Trophoblast cell (in vitro differentiated cells and primary cell): ENCODE measurements at regions not wholly inside any gene's neighbourhood (a gene's known extent, or its start where the extent isn't known, plus 50 kb on each side); places are given as distances from the start of the nearest gene placed in this dataset.

Experiments used
- DNase-seq, 2 donors: peaks; one replicate each; pipeline ENCODE4 v3.0.0-alpha.2; 2016
- H2AFZ ChIP-seq: 2 replicates; pipeline ENCODE4 v1.6.1; 2013; ENCODE audit warnings: low read length, moderate library complexity, mild to moderate bottlenecking; ENCODE audit not compliant: insufficient read depth, poor library complexity
- H2AK5ac ChIP-seq: 2 replicates; pipeline ENCODE4 v1.6.1; 2013; ENCODE audit warnings: mild to moderate bottlenecking, low read length
- H2BK120ac ChIP-seq: 2 replicates; pipeline ENCODE4 v1.6.1; 2013; ENCODE audit warnings: low read length, mild to moderate bottlenecking, moderate library complexity; ENCODE audit not compliant: insufficient read depth, poor library complexity
- H2BK12ac ChIP-seq: 2 replicates; pipeline ENCODE4 v1.6.1; 2013; ENCODE audit warnings: mild to moderate bottlenecking, low read length, moderate library complexity
- H2BK5ac ChIP-seq: 2 replicates; pipeline ENCODE4 v1.6.1; 2013; ENCODE audit warnings: low read length, low read depth, moderate library complexity, mild to moderate bottlenecking; ENCODE audit not compliant: poor library complexity
- H3K14ac ChIP-seq: 2 replicates; pipeline ENCODE4 v1.6.1; 2013; ENCODE audit warnings: mild to moderate bottlenecking, low read length
- H3K18ac ChIP-seq: 2 replicates; pipeline ENCODE4 v1.6.1; 2013; ENCODE audit warnings: mild to moderate bottlenecking, low read length
- H3K23ac ChIP-seq: 2 replicates; pipeline ENCODE4 v1.6.1; 2013; ENCODE audit warnings: low read length
- H3K27ac ChIP-seq: 2 replicates; pipeline ENCODE4 v1.5.1; 2013; ENCODE audit warnings: low read depth, mild to moderate bottlenecking, inconsistent platforms, low read length, moderate library complexity
- H3K27me3 ChIP-seq: 2 replicates; pipeline ENCODE4 v1.6.1; 2013; ENCODE audit warnings: inconsistent platforms, mild to moderate bottlenecking, low read length, moderate library complexity; ENCODE audit not compliant: insufficient read depth
- H3K36me3 ChIP-seq, 2 experiments: 1 replicate in 1 of 2; 2 replicates in 1 of 2; pipeline ENCODE4 v1.6.1; 2013; ENCODE audit warnings: low read length in 2 of 2, mild to moderate bottlenecking in 2 of 2, moderate library complexity in 1 of 2; ENCODE audit not compliant: insufficient read depth in 2 of 2, control insufficient read depth in 1 of 2
- H3K4ac ChIP-seq: 2 replicates; pipeline ENCODE4 v1.6.1; 2013; ENCODE audit warnings: low read depth, mild to moderate bottlenecking, low read length, moderate library complexity
- H3K4me1 ChIP-seq, 2 experiments: 1 replicate in 1 of 2; 2 replicates in 1 of 2; pipeline ENCODE4 v1.6.1; 2013; ENCODE audit warnings: low read length in 2 of 2, mild to moderate bottlenecking in 2 of 2, moderate library complexity in 1 of 2; ENCODE audit not compliant: insufficient read depth in 2 of 2, control insufficient read depth in 1 of 2
- H3K4me2 ChIP-seq: 2 replicates; pipeline ENCODE4 v1.6.1; 2013; ENCODE audit warnings: inconsistent platforms, mild to moderate bottlenecking, low read length, moderate library complexity
- H3K4me3 ChIP-seq: 2 replicates; pipeline ENCODE4 v1.5.1; 2013; ENCODE audit warnings: mild to moderate bottlenecking, low read depth, low read length, inconsistent platforms
- H3K79me1 ChIP-seq: one replicate; pipeline ENCODE4 v1.6.1; 2013; ENCODE audit warnings: low read length
- H3K79me2 ChIP-seq: 2 replicates; pipeline ENCODE4 v1.6.1; 2013; ENCODE audit warnings: low read length, mild to moderate bottlenecking; ENCODE audit not compliant: control insufficient read depth, insufficient read depth, poor library complexity
- H3K9ac ChIP-seq: 2 replicates; pipeline ENCODE4 v1.6.1; 2013; ENCODE audit warnings: mild to moderate bottlenecking, low read length
- H3K9me3 ChIP-seq: 2 replicates; pipeline ENCODE4 v1.6.1; 2013; ENCODE audit warnings: low read depth, mild to moderate bottlenecking, control low read depth, inconsistent platforms, low read length; ENCODE audit not compliant: insufficient read depth
- H4K12ac ChIP-seq: 2 replicates; pipeline ENCODE4 v1.6.1; 2013; ENCODE audit warnings: low read depth, mild to moderate bottlenecking, low read length, moderate library complexity
- H4K8ac ChIP-seq: 2 replicates; pipeline ENCODE4 v1.6.1; 2013; ENCODE audit warnings: low read depth, mild to moderate bottlenecking, low read length, moderate library complexity
- H4K91ac ChIP-seq: one replicate; pipeline ENCODE4 v1.6.1; 2013; ENCODE audit warnings: low read depth, mild to moderate bottlenecking, low read length, moderate library complexity
- WGBS: extraction: QIAGEN DNeasy Blood & Tissue Kit; methylation state at CpG from one replicate; pipeline ENCODE4 v1.1.7; 2013; ENCODE audit warnings: missing lambda C conversion rate; ENCODE audit not compliant: insufficient read length, insufficient coverage; ENCODE audit errors: extremely low coverage; 5-methylcytosine and 5-hydroxymethylcytosine counted together

DNA sequence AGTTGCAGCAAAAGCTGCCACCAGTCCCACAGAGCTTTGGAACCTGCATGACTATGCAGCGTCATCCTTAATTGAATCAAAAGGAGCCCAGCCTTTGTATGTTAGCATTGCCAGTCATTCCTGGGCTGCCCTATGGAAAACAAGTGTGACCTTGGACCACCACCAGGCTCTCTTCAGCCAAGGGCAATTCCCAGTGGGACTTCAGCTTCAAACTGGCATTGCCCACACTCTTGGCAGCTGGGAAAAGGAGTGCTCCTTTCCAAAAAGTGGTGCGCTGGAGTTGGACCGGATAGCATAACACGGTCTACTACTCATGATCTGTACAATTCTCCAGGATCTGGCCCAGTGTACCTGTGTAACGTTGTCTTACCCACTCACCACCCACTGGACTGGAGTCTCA is 259.5 kb downstream of the MREG start:
- Histone ChIP-seq H3K79me1 (peaks cover 5% of the 10 kb centered on the region), H2AFZ (no peak overlapping the region), H2BK5ac (no peak overlapping the region), H3K9ac (no peak overlapping the region), H4K12ac (no peak overlapping the region), H4K91ac (no peak overlapping the region), H3K18ac (no peak overlapping the region), H3K79me2 (peaks cover 2% of the 10 kb centered on the region), H3K4me1 (peaks cover 5 to 8% of the 10 kb centered on the region in 2 experiments), H2AK5ac (no peak overlapping the region), H3K27ac (no peak overlapping the region), H3K4ac (no peak overlapping the region), H3K36me3 (no peaks in the 10 kb centered on the region), H3K14ac (no peak overlapping the region), H3K4me3 (no peak overlapping the region), H3K23ac (no peak overlapping the region), H3K9me3 (no peaks in the 10 kb centered on the region), H2BK120ac (no peak overlapping the region), H4K8ac (no peak overlapping the region), H3K4me2 (no peak overlapping the region), H2BK12ac (no peak overlapping the region), H3K27me3 (no peaks in the 10 kb centered on the region)
- WGBS, result no CpG with 5 or more reads among the region's 5 CpGs
- no peak for DNase-seq

DNA sequence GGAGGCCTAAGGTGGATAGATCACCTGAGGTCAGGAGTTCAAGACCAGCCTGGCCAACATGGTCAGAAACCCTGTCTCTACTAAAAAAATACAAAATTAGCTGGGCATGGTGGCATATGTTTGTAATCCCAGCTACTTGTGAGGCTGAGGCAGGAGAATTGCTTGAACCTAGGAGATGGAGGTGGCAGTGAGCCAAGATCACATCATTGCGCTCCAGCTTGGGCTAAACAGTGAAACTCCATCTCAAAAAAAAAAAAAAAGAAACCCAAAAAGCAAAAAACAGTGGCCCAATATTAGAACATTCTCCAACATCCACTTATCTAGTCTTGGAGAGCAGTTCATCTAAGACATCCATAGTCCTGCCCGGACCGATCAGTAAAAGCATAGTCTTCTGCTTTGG is 260.4 kb downstream of the MREG start:
- WGBS, result no CpG with 5 or more reads among the region's 3 CpGs

DNA sequence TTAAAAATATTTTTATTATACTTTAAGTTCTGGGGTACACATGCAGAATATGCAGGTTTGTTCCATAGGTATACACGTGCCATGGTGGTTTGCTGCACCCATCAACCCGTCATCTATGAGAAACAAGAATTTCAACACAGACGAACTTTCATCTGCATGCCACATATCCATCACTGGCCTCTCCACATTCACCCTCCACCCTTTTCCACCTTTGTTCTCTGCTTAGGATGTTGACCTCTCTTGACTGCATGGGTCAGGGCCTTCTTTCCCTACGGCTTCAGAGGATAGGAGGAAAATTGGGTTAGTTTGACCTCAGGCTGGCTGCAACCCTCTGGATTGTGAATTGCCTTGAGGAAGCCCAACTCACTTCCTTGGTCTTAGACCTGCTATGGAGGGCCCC is 260.9 kb downstream of the MREG start:
- H2BK5ac ChIP-seq, result no peak overlapping the region
- no peak overlapping the region for H3K9ac ChIP-seq
- no peak overlapping the region for H3K4me3 ChIP-seq
- peaks cover 4% of the 10 kb centered on the region for H3K79me1 ChIP-seq
- peaks cover 5 to 9% of the 10 kb centered on the region in 2 experiments for H3K4me1 ChIP-seq
- H3K4ac ChIP-seq, result no peak overlapping the region
- H2AFZ ChIP-seq, result no peak overlapping the region
- H3K27me3 ChIP-seq, result no peaks in the 10 kb centered on the region
- H3K18ac ChIP-seq, result no peak overlapping the region
- no peak overlapping the region for H4K91ac ChIP-seq
- H4K12ac ChIP-seq, result no peak overlapping the region
- no peak overlapping the region for H3K14ac ChIP-seq
- no peak overlapping the region for H2BK12ac ChIP-seq
- H3K36me3 ChIP-seq, result no peaks in the 10 kb centered on the region
- H3K27ac ChIP-seq, result no peak overlapping the region
- no peaks in the 10 kb centered on the region for H3K9me3 ChIP-seq
- peaks cover 2% of the 10 kb centered on the region for H3K79me2 ChIP-seq
- no peak overlapping the region for H2BK120ac ChIP-seq
- H3K23ac ChIP-seq, result no peak overlapping the region
- no CpG with 5 or more reads among the region's 4 CpGs for WGBS
- no peak for DNase-seq
- no peak overlapping the region for H3K4me2 ChIP-seq
- no peak overlapping the region for H2AK5ac ChIP-seq
- H4K8ac ChIP-seq, result no peak overlapping the region

More for the DNA sequence above, 260.4 kb downstream of the MREG start:
- no peaks in the 10 kb centered on the region for H3K36me3 ChIP-seq
- no peak overlapping the region for H2BK12ac ChIP-seq
- H3K23ac ChIP-seq, result no peak overlapping the region
- H3K27me3 ChIP-seq, result no peaks in the 10 kb centered on the region
- no peak overlapping the region for H2BK5ac ChIP-seq
- no peak overlapping the region for H4K91ac ChIP-seq
- no peak overlapping the region for H3K27ac ChIP-seq
- H3K4me1 ChIP-seq, result peaks cover 5 to 9% of the 10 kb centered on the region in 2 experiments
- H4K8ac ChIP-seq, result no peak overlapping the region
- H3K4me2 ChIP-seq, result no peak overlapping the region
- H3K79me1 ChIP-seq, result peaks cover 4% of the 10 kb centered on the region
- H3K4me3 ChIP-seq, result no peak overlapping the region
- no peak overlapping the region for H2BK120ac ChIP-seq
- no peak for DNase-seq
- no peak overlapping the region for H4K12ac ChIP-seq
- H3K9ac ChIP-seq, result no peak overlapping the region
- H3K18ac ChIP-seq, result no peak overlapping the region
- no peaks in the 10 kb centered on the region for H3K9me3 ChIP-seq
- H2AK5ac ChIP-seq, result no peak overlapping the region
- peaks cover 2% of the 10 kb centered on the region for H3K79me2 ChIP-seq
- no peak overlapping the region for H3K14ac ChIP-seq
- no peak overlapping the region for H3K4ac ChIP-seq
- H2AFZ ChIP-seq, result no peak overlapping the region

DNA sequence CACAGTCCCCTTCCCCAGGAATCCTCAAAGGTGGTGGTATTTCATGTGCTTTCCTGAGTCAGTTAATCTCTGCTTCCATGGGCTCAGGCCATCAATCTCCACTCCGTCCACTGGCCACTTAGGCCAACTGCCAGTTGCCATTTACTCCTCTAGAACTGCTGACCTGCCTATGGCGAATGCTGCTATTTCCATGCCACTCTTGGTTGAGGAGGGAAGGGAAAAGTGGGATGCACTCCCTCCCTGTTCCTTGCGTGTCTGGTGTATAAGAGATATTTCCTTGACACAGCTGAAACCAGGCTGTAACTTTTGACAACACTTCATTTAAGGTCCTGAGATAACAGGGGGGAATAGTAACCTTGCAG is 261.5 kb downstream of the MREG start:
- H3K18ac ChIP-seq, result no peak overlapping the region
- peaks cover 5 to 9% of the 10 kb centered on the region in 2 experiments for H3K4me1 ChIP-seq
- no peak overlapping the region for H3K9ac ChIP-seq
- H3K4me2 ChIP-seq, result no peak overlapping the region
- no peak overlapping the region for H2AFZ ChIP-seq
- no peak overlapping the region for H3K4ac ChIP-seq
- no CpG with 5 or more reads among the region's 3 CpGs for WGBS
- H2BK120ac ChIP-seq, result no peak overlapping the region
- H3K79me1 ChIP-seq, result peaks cover 4% of the 10 kb centered on the region
- no peak overlapping the region for H3K23ac ChIP-seq
- H3K27me3 ChIP-seq, result no peaks in the 10 kb centered on the region
- H4K8ac ChIP-seq, result no peak overlapping the region
- H2AK5ac ChIP-seq, result no peak overlapping the region
- no peaks in the 10 kb centered on the region for H3K9me3 ChIP-seq
- DNase-seq, result no peak
- H3K27ac ChIP-seq, result no peak overlapping the region
- H3K79me2 ChIP-seq, result peaks cover 2% of the 10 kb centered on the region
- H3K36me3 ChIP-seq, result no peaks in the 10 kb centered on the region
- H3K14ac ChIP-seq, result peak overlapping the region; percentile 45
- no peak overlapping the region for H2BK12ac ChIP-seq
- H2BK5ac ChIP-seq, result no peak overlapping the region
- no peak overlapping the region for H3K4me3 ChIP-seq
- H4K12ac ChIP-seq, result no peak overlapping the region
- peak overlapping the region; percentile 3 for H4K91ac ChIP-seq
